Smooth muscle cell of the brain vasculature (primary cell): ENCODE measurements at regions not wholly inside any gene's neighbourhood (a gene's known extent, or its start where the extent isn't known, plus 50 kb on each side); places are given as distances from the start of the nearest gene placed in this dataset.

ENCODE experiments used
- DNase-seq: peaks from one replicate; pipeline ENCODE4 v3.0.0-alpha.2; 2012; ENCODE audit warnings: low read depth, low spot score

DNA sequence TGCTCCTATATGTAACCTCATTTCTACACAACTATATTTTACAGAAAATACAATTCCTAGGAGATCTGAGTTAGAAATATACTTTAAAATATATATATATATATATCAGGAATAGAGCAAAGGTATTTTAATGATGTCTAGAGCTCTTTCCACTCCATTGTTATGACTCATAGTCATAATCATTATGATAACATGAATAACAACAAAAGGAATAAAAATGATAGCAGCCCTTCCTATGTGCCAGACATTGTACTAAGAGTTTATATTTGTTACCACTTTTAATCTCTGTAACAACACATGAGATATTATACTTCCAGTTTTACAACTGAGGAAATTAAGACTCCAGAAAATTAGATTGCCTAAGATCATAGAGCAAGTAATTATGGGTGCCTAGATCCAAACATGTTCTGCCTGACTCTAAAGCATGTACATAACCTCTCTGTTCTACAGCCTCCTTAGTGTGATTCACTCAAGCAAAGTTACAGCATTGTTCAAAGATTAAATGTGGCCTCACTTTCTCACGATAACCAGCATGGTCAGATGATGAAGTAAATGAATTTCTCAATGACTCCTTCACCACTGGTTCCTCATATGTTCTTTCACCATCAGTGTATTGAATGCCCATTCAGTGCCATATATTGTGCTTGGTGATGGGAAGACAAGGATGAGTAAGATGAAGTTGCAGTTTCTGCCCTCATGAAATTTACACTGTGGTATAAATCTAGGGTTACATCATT is 452.1 kb downstream of the EFNA5 start:
- DNase-seq = no peak

DNA sequence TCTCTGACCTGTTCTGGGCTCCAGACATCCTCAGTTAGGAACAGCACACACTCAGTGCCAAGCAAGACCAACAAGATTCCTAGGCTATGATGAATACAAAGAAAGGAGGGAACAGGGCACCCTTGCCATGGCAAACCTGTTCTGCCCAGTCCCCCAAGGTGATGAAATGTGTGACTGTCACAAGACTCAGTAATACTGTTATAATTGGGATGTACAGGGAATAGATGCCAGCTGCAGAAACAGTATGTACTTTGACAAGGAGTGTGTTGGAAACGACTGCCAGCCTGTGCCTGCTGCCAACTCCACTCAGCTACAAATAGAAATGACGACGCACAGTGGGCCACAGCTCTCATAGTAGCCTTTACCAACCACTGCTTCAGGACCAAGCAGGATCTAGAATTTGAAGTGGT is 453.0 kb downstream of the EFNA5 start:
- no peak for DNase-seq

DNA sequence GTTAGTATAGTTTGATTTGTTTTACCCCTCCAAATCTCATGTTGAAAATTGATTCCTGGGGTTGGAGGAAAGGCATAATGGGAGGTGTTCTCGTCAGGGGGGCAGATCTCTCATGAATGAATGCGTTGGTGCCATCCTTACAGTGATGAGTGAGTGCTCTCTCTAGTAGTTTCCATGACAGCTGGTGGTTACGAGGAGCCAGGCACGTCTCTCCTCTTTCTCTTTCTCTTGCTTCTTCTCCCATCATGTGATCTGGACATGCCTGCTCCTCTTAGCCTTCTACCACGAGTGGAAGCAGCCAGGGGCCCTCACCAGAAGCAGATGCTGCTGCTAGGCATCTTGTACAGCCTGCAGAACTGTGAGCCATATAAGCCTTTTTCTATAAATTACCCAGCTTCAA is 454.1 kb downstream of the EFNA5 start:
- DNase-seq = no peak

DNA sequence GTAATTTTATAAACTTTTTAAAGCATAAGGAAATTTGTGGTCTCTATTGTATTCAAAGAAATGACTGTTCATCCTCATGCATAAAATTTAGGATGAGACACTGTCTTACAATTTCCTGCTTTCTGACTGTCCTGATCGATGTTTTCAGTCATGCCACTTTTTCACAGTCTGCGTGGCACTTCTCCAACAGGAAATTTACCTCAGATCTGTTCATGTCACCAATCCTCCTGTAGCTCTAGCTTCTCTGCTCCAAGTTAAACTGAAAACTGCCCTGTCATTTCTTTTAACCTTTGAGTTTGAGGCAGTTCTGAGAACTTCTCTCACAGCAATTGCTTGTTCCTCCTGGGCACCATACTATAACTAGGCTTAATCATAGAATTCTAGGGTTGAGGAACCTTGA is 455.1 kb downstream of the EFNA5 start:
- no peak for DNase-seq

DNA sequence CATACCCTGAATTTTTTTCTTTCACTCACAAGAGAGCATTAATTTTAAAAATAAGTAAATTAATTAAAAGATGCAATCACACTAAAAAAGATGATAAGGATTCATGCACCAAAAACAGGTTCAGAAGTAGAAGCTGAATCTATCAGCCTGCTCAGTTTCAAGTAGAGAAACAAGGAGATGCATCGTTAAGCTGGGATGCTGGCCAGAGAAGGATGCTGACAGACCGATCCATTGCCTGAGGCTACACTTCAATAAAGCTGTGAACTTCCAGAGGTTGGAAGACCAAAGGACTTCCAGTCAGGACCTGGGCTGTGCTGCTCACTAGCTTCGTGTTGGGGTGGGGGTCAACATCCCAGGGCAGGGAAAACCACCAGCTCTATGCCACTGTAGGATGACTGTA is 457.7 kb downstream of the EFNA5 start:
- DNase-seq = no peak

DNA sequence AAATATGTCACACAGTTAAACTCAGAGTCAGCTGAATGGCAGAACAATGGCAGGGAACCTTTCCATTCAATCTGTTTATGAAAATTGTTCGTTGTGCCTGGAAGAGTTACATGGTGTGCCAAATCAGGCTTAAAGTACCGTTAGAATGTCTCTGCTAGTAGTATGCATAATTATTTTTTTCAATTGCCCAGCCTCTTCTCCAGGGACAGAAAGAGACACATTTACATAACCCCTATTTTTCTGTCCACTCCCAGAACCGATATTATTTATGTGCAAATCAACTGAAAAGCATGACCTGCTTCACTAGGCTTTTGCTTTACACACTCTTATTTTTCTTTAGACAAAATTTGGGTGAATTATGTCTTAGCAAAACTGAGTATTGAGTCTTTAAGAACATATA is 459.1 kb downstream of the EFNA5 start:
- no peak for DNase-seq

DNA sequence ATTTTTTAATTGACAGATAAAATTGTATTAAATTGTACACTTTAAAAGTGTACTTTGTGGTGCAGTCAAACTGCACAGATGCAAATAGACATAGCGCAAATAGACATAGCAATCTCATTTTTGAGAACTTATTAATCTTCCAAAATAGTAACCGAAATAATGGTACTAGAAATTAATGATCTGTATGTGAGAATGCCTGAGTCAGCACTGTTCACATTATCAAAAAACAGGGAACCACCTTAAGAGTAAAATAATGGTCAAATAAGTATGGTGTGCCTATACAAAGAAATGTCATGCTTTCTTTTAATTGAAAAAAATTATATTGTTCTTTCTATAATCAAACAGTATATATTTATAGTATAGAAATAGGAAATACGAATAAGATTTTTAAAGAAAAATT is 461.9 kb downstream of the EFNA5 start:
- no peak for DNase-seq

DNA sequence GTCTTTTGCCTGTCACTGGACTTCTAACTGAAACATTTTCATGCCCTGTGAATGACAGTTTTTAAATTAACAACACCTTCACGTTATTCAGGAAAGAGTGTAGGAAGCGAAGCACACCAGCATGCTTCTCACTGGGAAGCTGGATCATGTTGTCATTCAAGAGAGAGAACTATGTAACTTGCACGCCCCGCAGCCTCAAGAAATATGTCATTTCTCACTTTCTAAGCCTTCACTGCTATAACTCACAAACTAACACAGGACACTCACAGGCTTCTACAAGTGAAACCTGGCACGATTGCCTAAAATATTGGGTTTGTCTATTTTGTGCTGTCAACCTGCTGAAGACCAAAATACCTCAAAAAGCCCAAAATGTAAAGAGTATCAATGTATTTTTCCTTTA is 466.3 kb downstream of the EFNA5 start:
- no peak for DNase-seq

DNA sequence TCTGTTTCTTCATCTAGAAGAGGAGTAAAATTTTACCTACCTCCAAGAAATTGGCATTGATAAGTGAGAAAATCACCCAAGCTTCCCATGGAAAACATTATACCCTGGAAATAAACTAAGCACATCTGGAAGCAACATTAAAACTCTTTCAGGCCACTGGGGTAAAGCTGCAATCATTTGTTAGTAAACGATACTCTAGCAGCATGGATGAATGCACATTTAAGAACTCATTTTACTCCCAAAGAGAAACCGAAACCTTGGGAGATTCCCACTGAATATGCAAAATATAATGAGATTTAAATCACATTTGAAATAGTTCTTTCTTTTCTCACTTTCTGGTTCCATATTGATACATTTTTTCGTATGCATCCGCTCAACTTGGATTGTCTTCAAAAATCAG is 467.5 kb downstream of the EFNA5 start:
- DNase-seq = no peak

DNA sequence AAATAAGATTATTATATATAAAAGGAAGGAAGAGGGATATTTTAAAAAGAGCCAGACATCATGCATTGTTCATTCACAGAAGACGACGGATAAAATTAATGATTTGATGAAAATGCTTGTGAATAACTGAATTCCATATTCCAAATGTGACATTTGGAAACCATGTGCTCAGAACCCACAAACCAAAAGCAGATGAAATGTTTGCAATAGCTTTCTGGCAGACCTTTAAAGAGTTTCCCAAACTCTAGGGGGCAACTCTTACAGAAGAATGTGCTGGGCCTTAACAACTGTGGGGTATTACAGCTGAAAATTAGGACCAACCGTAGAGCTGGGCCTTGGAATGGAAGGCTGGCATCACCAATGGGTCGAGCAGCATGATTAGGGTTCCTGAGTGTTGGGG is 471.0 kb downstream of the EFNA5 start:
- DNase-seq = no peak

DNA sequence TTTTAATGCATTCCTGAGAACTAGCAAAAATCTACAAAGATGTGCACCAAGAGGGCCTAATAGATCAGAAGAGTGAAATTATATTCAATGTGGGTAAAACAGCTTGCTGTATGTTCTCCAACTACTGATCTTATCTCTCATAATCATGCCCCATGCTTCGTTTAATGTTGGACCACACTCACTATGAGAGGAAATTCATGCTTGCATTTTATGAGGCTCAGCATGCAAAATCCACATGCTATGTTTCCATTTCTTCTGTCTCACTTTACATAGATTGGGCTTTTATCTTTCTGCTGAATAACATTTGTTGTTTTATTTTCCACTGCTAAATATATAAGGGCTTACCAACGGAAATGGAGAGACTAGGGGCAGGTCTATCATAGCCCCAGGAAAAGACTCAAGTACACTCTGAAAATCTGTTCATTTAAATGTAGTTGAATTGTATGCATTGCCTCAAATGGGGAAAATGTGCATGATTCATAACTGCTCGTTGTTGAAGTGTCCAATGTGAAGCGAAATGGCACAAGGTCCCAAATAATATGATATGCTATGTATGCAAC is 474.2 kb downstream of the EFNA5 start:
- no peak for DNase-seq

DNA sequence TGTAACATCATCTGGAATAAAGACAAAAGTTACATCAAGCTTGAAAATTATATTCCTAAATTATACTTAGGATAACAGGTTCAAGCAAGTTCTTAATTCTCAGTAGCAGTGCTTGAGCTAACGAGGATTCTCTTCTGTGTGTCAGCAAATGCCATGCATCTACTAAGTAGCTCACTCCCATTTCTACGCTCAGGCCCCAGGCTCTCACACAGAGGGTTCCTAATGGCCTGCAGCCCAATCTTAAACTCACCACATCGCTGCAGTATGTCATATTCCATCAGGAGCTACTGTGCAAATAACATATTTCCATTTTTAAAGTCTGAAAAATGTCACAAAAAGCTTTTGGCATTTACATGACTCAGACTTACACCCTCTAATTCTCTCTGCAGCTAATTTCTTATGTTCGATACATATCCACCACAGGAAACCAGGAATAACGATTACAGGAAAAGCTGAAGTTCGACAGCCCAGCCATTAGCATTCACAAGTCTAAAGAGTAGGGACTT is 474.8 kb downstream of the EFNA5 start:
- DNase-seq = no peak

DNA sequence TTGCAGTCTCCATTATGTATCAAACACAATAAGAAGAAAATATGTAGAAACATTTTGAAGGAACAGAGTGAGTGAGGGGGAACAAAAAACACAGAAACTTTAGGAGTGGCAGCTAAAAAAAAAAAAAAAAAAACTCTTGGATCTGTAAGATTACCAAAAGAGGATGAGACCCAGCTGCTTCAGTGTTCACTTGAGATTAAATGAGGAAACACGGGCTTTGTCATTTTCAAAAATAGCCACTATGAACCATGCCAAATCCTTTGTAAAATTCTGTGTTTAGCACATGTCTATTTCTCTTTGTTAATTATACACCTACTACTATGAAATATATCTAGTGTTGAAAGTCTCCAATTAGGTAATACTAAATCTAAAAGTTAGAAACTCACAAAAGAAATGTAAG is 485.9 kb downstream of the EFNA5 start:
- DNase-seq = no peak

DNA sequence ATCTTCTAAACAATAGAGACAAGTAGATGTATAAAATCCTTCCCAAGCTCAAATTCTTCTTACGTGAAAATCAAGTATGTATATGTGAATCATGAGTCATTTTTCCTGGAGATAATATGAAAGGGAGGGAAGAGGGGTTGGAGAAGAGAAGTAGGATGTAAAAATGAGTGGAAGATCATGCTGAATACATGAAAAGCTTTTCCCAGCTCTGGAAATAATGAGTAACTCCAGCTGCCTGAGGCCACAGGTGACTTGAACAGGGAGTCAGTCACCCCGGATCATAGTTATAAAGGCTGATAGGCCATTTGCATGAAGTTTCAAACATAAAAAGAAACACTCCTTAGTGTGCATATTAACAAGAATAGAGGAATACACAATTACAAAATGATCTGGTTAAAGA is 486.7 kb downstream of the EFNA5 start:
- no peak for DNase-seq

DNA sequence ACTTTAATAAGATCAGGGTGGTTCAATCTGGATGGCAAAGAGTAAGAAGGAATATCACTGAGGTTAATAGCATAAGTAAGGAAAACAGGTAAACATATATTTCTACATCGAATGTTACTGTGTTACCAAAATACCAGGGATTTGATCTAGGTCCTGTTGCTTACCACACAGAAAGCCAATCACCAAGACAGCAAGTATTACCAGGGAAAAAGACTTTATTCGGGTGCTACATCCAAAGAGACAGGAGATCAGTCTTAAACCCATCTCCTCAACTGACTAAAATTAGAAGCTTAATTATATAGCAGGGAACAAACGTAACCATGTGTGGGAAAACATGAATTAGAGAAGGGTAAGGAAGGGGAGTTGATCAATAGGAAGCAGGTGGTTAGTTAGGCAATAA is 500.1 kb downstream of the EFNA5 start:
- no peak for DNase-seq

DNA sequence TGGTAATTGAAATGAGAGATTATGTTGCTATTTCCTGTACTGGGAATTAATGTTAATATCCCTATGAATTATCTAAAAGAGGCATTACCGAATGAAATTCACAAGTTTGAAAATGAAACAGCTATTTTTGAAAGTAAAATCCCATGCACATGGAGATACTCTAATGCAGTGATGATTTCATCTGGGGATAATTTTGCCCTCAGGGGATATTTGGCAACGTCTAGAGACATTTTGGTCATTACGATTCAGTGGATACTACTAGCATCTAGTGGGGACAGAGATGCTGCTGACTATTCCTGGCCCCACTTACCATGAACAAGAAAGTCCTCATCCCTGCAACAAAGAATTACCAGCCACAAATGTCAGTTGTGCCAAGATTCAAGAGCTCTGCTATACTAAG is 500.9 kb downstream of the EFNA5 start:
- no peak for DNase-seq

DNA sequence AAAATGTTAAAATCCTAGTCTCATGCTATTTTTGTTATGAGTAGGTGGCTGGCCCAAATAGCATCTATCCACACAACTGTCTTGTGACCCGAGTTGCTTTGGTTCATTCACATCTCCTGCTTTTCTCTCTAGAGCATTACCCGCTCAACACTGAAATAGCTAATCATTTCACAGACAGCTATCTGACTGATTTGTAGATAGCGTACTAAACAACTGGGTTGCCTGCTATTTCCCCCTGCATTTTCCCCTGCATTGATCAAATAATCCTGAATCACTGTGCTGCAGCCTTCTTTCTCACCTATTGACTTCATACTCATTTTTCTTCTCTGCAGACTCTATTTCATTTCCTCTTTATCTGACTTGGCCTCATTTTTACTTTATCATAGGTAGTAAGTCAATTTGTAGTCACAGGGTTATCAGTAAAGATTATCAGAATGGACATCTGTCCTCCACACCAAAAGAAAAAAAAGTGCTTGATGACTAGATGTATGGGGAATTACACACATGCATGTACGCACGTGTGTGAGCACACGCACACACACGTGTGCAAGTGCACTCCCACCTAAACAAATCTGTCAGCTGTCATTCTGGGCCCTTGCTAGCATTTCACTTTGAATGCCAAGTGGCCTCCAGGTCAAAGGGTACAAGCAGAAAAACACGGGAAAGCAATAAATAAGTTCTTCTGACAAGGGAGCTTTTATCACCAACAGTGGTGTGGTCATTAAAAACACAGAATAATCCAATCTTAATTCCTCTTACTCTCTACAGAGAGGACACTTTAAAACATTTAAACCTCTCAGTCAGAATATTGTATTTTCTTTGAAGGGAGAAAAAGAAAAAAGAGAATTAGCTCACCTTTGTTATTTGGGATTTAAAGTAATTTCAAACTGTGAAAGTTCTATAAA is 501.6 kb downstream of the EFNA5 start:
- no peak for DNase-seq

DNA sequence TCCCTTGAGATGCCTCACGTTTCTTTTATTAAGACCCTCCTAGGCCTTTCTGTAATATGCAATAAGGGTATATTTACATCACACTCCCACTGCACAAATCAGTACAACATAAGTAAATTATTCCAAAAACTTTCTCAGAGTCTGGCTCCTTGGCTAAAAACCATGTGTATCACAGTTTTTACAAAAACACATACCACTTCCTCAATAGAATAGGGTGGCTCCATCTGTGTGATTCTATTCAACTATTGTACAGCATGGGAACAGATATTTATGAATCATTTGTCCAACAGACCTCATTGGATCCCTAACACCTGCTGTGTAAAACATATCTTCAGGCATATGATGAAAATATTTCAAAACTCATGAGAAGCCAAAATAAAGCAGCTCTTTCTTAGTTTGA is 502.7 kb downstream of the EFNA5 start:
- no peak for DNase-seq

DNA sequence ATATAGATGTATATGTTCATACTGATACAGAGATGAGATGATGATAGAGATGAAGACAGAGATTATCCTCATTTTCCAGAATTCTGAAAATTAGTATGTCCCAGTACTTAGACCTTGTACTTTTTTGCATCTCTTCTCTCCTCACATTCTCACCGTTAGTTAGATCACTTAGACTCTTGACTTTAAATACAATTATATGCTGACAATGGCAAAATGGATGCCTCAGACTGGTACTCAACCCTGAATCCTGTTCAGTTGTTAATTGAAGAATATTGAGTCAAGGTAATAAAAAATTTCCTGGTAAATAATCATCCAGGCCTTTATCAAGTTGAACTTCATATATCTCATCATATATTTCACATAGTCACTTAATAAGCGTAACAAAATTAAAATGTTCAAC is 505.4 kb downstream of the EFNA5 start:
- no peak for DNase-seq

DNA sequence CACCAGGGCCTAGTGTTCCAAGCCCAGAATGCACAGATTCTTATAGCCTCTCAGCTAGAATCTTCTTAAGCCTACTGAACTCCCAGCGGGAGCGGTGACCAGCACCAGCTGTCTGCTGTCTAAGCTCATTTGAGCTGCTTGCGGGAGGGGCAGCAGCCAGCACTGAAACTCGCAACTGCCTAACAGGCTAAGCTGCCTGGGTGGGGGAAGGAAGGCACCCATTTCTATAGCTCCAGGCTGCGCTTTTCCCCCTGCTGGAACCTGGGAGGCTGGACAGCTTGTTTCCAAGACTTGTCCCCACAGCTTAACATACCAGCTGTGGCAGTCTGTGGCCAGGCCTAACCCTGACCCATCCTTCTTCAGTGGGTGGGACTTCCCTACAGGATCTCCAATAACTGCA is 512.9 kb downstream of the EFNA5 start:
- DNase-seq = no peak

DNA sequence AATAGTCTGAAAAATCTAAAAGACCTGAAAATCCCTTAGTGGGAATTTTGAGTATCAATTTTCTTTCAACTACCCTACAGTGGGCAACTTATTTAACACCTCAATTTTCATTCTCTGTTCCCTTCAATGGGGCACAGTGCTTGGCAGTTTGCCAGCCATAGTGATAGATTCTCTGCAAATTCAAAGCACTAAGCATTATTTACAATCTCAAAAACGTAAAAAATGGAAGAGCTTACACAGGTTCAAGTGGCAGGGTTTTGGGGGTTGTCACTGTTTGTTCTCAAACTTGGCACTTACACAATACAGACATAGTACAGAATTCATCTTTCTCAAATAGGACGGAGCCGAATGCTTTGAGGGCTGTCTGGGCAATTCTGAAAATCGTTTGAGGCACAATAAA is 515.0 kb downstream of the EFNA5 start:
- no peak for DNase-seq

DNA sequence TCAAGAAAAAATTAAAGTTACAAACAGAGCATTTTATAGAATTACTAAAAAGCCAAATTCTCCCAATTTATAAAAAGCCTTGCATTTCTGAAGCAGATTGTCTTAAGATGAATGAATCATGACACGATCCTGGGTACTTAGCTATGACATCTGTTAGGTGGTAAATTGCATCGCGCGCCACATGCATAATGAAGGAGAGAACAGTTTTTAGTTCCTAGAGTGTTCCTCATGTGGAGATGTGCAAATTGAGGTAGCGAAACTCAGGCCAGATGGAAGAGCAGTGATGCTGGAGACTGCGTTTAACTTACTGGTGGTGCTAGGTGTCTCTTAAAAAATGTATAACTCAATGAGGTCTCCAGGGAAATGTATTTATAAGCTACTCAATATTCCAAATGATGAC is 516.1 kb downstream of the EFNA5 start:
- no peak for DNase-seq

DNA sequence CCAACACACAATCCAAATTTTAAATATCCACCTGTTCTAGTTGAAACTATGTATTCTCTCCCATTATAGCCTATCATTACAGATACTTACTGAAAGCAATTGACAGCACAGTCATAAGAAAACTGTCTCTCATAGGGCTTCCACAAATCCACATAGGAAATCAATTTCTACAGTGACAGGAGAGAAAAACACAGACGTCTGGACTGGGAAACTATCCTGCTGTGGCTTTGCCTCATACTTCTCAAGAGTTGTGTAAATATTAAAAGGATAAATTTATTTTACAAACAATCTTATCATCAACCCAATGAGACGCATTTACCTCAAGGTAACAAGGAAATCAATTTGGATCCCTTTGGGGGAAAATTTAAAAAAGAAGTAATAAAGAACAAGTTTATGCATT is 517.5 kb downstream of the EFNA5 start:
- DNase-seq = no peak
